Activated CD4-positive, alpha-beta T cell treated with anti-CD3 and anti-CD28 coated beads, Interleukin-10, Interleukin-2, amounts not matched to agents 100 ng/mL and 50 ng/mL, durations not matched to agents 16 hours and 8 hours (primary cell): ENCODE measurements at regions not wholly inside any gene's neighbourhood (a gene's known extent, or its start where the extent isn't known, plus 50 kb on each side); places are given as distances from the start of the nearest gene placed in this dataset.
"Not testable (repeated sequence)": the region's sequence is repeated elsewhere in the genome, so short reads cannot be mapped to it uniquely, and the experiment has no call there.

ENCODE experiments used
- DNase-seq: peaks from one replicate; pipeline ENCODE4 v3.0.0-alpha.2; 2020

GRCh38 chr20:12072954-12073264, 155.2 kb downstream of the BTBD3 start:
- no peak for DNase-seq

- DNase-seq = no peak
Measured at GRCh38 chr20:12074111-12074655, 156.5 kb downstream of the BTBD3 start.

GRCh38 chr20:12076200-12076599, 158.5 kb downstream of the BTBD3 start:
- no peak for DNase-seq

GRCh38 chr20:12077875-12078274, 160.2 kb downstream of the BTBD3 start:
- DNase-seq = no peak

- DNase-seq = no peak
Measured at GRCh38 chr20:12079490-12079889, 161.8 kb downstream of the BTBD3 start.

- DNase-seq = no peak
Measured at GRCh38 chr20:12083269-12083668, 165.6 kb downstream of the BTBD3 start.

GRCh38 chr20:12084482-12084881, 166.8 kb downstream of the BTBD3 start:
- DNase-seq = no peak

GRCh38 chr20:12086359-12086758, 168.7 kb downstream of the BTBD3 start:
- no peak for DNase-seq

- DNase-seq = no peak
Measured at GRCh38 chr20:12090920-12091319, 173.2 kb downstream of the BTBD3 start.

GRCh38 chr20:12093057-12093796, 175.5 kb downstream of the BTBD3 start:
- DNase-seq = no peak

GRCh38 chr20:12093797-12094190, 176.1 kb downstream of the BTBD3 start:
- DNase-seq = not testable (repeated sequence)

- no peak for DNase-seq
Measured at GRCh38 chr20:12095180-12095920, 177.7 kb downstream of the BTBD3 start.

GRCh38 chr20:12098421-12098820, 180.7 kb downstream of the BTBD3 start:
- DNase-seq = no peak

GRCh38 chr20:12108846-12109245, 191.2 kb downstream of the BTBD3 start:
- DNase-seq = no peak

GRCh38 chr20:12110274-12110673, 192.6 kb downstream of the BTBD3 start:
- DNase-seq = no peak

GRCh38 chr20:12110711-12111110, 193.0 kb downstream of the BTBD3 start:
- no peak for DNase-seq

- DNase-seq = no peak
Measured at GRCh38 chr20:12111431-12112088, 193.9 kb downstream of the BTBD3 start.

- DNase-seq = no peak
Measured at GRCh38 chr20:12112089-12112474, 194.4 kb downstream of the BTBD3 start.

GRCh38 chr20:12112665-12113064, 195.0 kb downstream of the BTBD3 start:
- no peak for DNase-seq

GRCh38 chr20:12113075-12113467, 195.4 kb downstream of the BTBD3 start:
- no peak for DNase-seq

GRCh38 chr20:12113468-12114371, 196.0 kb downstream of the BTBD3 start:
- no peak for DNase-seq

- not testable (repeated sequence) for DNase-seq
Measured at GRCh38 chr20:12129114-12129513, 211.4 kb downstream of the BTBD3 start.

GRCh38 chr20:12129532-12129931, 211.8 kb downstream of the BTBD3 start:
- not testable (repeated sequence) for DNase-seq
